ENCODE measurements at regions not wholly inside any gene's neighbourhood (a gene's known extent, or its start where the extent isn't known, plus 50 kb on each side); places are given as distances from the start of the nearest gene placed in this dataset.

DNA sequence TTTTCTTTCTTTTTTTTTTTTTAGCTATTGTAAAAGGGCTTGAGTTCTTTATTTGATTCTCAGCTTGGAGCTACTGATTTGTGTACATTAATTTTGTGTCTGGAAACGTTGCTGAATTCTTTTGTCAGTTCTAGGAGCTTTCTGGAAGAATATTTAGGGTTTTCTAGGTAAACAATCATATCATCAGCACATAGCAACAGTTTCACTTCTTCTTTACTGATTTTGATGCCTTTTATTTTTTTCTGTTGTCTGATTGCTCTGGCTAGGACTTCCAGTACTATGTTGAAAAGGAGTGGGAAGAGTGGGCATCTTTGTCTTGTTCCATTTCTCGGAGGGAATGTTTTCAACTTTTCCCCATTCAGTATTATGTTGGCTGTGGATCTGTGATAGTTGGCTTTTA, 292.2 kb downstream of the GABRG1 start:
- no peak overlapping the region for H3K4me3 ChIP-seq (ENCODE audit: low read depth, low read length)
- TF ChIP-seq, protein P1, sequence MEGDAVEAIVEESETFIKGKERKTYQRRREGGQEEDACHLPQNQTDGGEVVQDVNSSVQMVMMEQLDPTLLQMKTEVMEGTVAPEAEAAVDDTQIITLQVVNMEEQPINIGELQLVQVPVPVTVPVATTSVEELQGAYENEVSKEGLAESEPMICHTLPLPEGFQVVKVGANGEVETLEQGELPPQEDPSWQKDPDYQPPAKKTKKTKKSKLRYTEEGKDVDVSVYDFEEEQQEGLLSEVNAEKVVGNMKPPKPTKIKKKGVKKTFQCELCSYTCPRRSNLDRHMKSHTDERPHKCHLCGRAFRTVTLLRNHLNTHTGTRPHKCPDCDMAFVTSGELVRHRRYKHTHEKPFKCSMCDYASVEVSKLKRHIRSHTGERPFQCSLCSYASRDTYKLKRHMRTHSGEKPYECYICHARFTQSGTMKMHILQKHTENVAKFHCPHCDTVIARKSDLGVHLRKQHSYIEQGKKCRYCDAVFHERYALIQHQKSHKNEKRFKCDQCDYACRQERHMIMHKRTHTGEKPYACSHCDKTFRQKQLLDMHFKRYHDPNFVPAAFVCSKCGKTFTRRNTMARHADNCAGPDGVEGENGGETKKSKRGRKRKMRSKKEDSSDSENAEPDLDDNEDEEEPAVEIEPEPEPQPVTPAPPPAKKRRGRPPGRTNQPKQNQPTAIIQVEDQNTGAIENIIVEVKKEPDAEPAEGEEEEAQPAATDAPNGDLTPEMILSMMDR (conservative IDR thresholded peaks at IDR 0.05; ENCODE audit: low read depth, low read length): no peak
- no peak for DNase-seq (ENCODE audit: low read depth)

DNA sequence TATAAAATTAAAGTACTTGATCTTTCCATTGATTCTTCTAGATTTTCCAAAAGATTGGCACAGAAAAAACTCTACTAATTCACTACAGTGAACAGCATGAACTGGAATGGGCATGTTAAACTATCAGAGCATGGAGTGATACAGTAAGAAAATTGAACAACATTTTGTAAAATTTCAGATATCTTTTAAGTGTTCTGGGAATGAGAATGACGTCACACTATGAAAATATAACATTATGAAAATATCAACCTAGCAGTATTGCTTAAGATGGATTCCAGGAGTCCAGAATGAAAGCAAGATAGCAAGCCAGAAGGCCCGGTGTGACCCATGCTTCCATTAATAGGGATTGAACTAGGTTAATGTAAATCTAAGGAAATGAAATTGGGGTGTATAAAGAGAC, 319.9 kb downstream of the GABRG1 start:
- TF ChIP-seq, protein P1 (conservative IDR thresholded peaks at IDR 0.05; ENCODE audit: low read depth, low read length): no peak
- DNase-seq (ENCODE audit: low read depth): no peak
- H3K4me3 ChIP-seq (ENCODE audit: low read depth, low read length): no peak overlapping the region

DNA sequence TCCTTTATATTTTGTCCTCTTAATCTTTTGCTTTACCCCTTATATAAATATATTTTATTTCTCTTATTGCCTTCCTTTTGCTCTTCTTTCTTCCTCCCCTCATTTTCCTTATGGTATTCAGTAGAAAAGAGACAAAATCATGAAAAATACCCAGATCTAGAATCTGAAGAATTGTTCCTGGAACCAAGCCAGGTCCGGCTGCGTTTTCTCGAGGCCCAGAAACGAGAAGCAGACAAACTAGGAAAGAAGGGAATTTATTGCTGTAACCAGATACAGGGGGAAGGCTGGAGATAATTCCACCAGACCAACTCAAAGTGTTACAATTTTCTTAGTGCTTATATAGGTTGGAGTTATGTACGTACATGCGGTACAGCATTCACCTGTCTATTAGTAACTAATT, 328.7 kb downstream of the GABRG1 start:
- DNase-seq (ENCODE audit: low read depth): no peak
- no peak overlapping the region for H3K4me3 ChIP-seq (ENCODE audit: low read depth, low read length)
- TF ChIP-seq, protein P1 (conservative IDR thresholded peaks at IDR 0.05; ENCODE audit: low read depth, low read length): no peak

DNA sequence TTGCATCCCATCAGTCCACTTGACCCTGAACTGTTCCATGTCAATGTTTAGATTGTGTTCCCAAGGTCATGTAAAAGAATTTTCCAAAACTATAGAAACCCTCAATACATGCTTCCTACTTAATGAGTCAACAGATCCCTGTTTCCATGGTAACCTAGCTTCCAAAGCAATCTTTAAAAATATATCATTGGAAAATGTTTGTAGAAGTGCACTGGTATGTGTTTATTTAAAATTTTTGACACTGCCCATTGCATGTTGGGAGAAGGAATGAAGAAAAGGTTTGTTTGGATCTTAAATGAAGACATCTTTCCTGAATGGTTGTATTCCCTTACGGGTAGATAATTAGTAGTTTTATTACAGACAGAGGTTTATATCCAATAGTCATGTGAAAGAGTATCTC, 345.3 kb downstream of the GABRG1 start:
- H3K4me3 ChIP-seq (ENCODE audit: low read depth, low read length): no peak overlapping the region
- TF ChIP-seq, protein P1 (conservative IDR thresholded peaks at IDR 0.05; ENCODE audit: low read depth, low read length): no peak
- DNase-seq (ENCODE audit: low read depth): no peak

DNA sequence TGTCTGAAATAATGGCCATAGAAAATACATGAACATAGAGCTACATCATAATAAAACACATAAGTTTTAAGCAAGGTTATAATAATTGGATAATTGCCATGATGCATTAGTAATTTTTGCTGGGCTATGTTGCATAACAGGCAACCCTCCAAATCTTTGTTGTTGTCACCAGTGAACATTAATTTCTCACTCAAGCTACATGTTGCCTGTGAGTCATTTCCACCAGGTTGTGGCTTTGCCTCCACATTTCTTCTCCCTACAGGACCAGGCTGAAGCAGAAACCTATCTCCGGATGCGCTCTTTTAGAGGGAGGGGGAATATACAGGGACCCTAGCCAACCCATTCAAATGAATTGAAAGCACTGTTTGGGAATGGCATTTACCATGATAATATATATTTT, 347.7 kb downstream of the GABRG1 start:
- DNase-seq (ENCODE audit: low read depth): no peak
- no peak overlapping the region for H3K4me3 ChIP-seq (ENCODE audit: low read depth, low read length)
- TF ChIP-seq, protein P1 (conservative IDR thresholded peaks at IDR 0.05; ENCODE audit: low read depth, low read length): no peak

DNA sequence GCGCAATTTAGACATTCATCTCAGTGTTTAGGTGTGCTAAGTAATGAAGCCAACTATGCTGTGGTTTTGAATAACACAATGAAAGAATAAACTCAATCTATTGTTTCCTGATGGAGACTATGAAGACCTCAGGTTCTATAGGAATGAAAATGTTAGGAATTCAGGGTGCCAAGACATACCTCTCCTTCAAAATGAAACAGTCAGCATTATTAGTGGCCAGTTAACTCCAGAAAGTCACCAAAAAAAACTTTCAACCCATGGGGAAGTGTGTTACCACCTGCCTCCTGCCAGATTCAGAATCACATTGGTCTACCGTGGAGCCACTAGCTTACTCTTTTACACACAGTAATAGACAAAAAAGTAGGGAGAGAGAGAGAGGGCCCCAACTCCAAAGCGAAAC, 352.9 kb downstream of the GABRG1 start:
- no peak overlapping the region for H3K4me3 ChIP-seq (ENCODE audit: low read depth, low read length)
- no peak for DNase-seq (ENCODE audit: low read depth)
- TF ChIP-seq, protein P1 (conservative IDR thresholded peaks at IDR 0.05; ENCODE audit: low read depth, low read length): no peak

DNA sequence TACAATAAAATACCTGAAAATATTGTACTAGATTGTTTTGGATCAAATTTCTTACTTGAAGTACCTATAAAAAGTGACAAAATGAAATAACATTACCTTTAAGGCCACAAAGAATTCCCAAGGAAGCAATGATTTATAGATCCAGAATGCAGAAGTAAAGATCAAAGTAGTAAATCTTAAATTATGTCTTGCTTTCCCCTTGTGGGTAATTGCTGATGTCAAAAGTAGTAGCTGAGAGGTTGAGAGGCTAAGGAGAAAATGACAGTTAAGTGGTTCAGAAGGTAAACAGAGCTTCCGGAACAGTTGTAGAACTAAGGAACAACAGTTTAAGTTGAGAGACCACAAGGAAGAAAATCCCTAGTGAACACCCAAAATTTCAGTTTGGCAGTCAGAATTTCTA, 358.3 kb downstream of the GABRG1 start:
- DNase-seq (ENCODE audit: low read depth): no peak
- no peak overlapping the region for H3K4me3 ChIP-seq (ENCODE audit: low read depth, low read length)
- TF ChIP-seq, protein P1 (conservative IDR thresholded peaks at IDR 0.05; ENCODE audit: low read depth, low read length): no peak

Data from epithelial cell of proximal tubule (primary cell).